NCI-H1092 (cell line): ENCODE measurements at regions not wholly inside any gene's neighbourhood (a gene's known extent, or its start where the extent isn't known, plus 50 kb on each side); places are given as distances from the start of the nearest gene placed in this dataset.
"Not testable (repeated sequence)": the region's sequence is repeated elsewhere in the genome, so short reads cannot be mapped to it uniquely, and the experiment has no call there.

Source experiments
- DNase-seq: peaks from one replicate; lab custom pipeline; 2025; lab: John Stamatoyannopoulos, UW

- DNase-seq: no peak
These were observed 1340.1 kb upstream of the EPHA6 start for GRCh38 chr3:95474338-95474737.

- no peak for DNase-seq
These were observed 1337.9 kb upstream of the EPHA6 start for GRCh38 chr3:95476534-95476933.

- no peak for DNase-seq
These were observed 1308.2 kb upstream of the EPHA6 start for GRCh38 chr3:95506174-95506573.

- DNase-seq: no peak
These were observed 1306.3 kb upstream of the EPHA6 start for GRCh38 chr3:95508124-95508523.

GRCh38 chr3:95511828-95512227, 1302.6 kb upstream of the EPHA6 start:
- no peak for DNase-seq

- no peak for DNase-seq
These were observed 1300.1 kb upstream of the EPHA6 start for GRCh38 chr3:95514260-95514659.

- no peak for DNase-seq
These were observed 1293.0 kb upstream of the EPHA6 start for GRCh38 chr3:95521396-95521795.

GRCh38 chr3:95522449-95522848, 1291.9 kb upstream of the EPHA6 start:
- no peak for DNase-seq

GRCh38 chr3:95539950-95540483, 1274.4 kb upstream of the EPHA6 start:
- no peak for DNase-seq

GRCh38 chr3:95565502-95565901, 1248.9 kb upstream of the EPHA6 start:
- no peak for DNase-seq

GRCh38 chr3:95567346-95567745, 1247.0 kb upstream of the EPHA6 start:
- DNase-seq: no peak

- DNase-seq: no peak
These were observed 1227.6 kb upstream of the EPHA6 start for GRCh38 chr3:95586754-95587153.

- DNase-seq: not testable (repeated sequence)
These were observed 1226.8 kb upstream of the EPHA6 start for GRCh38 chr3:95587641-95588040.

GRCh38 chr3:95588473-95588872, 1225.9 kb upstream of the EPHA6 start:
- DNase-seq: no peak

- DNase-seq: no peak
These were observed 1218.8 kb upstream of the EPHA6 start for GRCh38 chr3:95595416-95596075.

GRCh38 chr3:95607926-95608325, 1206.5 kb upstream of the EPHA6 start:
- no peak for DNase-seq

- no peak for DNase-seq
These were observed 1205.0 kb upstream of the EPHA6 start for GRCh38 chr3:95609411-95609810.

GRCh38 chr3:95612611-95613010, 1201.8 kb upstream of the EPHA6 start:
- DNase-seq: no peak

GRCh38 chr3:95613993-95614392, 1200.4 kb upstream of the EPHA6 start:
- no peak for DNase-seq

- no peak for DNase-seq
These were observed 1198.6 kb upstream of the EPHA6 start for GRCh38 chr3:95615592-95616310.

GRCh38 chr3:95626107-95626506, 1188.3 kb upstream of the EPHA6 start:
- DNase-seq: no peak

GRCh38 chr3:95627293-95627692, 1187.1 kb upstream of the EPHA6 start:
- DNase-seq: no peak

- DNase-seq: no peak
These were observed 1186.7 kb upstream of the EPHA6 start for GRCh38 chr3:95627697-95628096.

GRCh38 chr3:95629802-95630201, 1184.6 kb upstream of the EPHA6 start:
- no peak for DNase-seq
